ENCODE measurements at regions not wholly inside any gene's neighbourhood (a gene's known extent, or its start where the extent isn't known, plus 50 kb on each side); places are given as distances from the start of the nearest gene placed in this dataset.

DNA sequence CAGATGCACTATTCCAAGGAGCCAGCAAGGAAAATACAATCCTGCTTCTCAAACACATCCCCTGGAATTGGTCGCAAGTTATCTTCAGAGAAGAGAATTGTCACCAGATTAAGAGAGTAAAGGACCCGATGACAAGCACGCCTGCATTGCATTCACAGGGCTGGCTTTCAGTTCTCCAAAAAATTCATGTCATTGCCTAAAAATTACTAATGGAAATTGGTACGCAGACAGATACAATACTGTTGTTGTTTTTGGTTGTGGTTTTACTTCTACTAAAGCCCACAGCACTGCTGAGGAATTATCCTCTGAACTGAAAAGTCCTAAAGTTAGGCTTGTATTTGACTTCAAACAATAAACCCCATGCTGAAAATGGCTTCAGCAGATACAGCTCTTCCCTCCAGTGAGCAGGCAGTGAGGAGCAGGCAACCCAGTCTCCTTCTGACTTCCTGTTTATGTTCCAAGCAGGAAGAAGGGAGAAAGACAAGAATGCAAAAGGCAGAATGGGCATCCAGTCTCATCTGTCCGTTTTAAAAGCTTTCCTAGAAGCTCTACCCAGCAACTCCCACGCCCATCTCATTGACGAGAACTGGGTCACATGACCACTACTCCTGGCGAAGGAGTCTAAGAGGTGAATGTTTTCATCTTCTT lies 80.6 kb upstream of the ZNF366 start (continued):
- TF ChIP-seq GABPA (tag; conservative IDR thresholded peaks at IDR 0.05; ENCODE audit: low read depth) (peak; percentile 50; the same call in 1 of the 2 replicates), FIP1L1 (IDR thresholded peaks at IDR 0.05; ENCODE audit: low read depth, low read length, poor library complexity, severe bottlenecking) (no peak), DPF2 (IDR thresholded peaks at IDR 0.05) (peak; percentile 34; the same call in 1 of the 2 replicates), ZNF395 (CRISPR knock-in tag; IDR thresholded peaks at IDR 0.05) (peak; percentile 81), GATAD2A (IDR thresholded peaks at IDR 0.05) (no peak), XRCC5 (IDR thresholded peaks at IDR 0.05; ENCODE audit: low read depth, low read length) (no peak), STAG1 (CRISPR knock-in tag; IDR thresholded peaks at IDR 0.05; ENCODE audit: borderline replicate concordance) (no peak), TBP (optimal IDR thresholded peaks at IDR 0.05; ENCODE audit: low read depth, low read length) (no peak), ZNF24 (IDR thresholded peaks at IDR 0.05) (no peak), RB1 (IDR thresholded peaks at IDR 0.05; ENCODE audit: low read depth) (no peak), SMAD1 (IDR thresholded peaks at IDR 0.05; ENCODE audit: low read depth, low read length, partially characterized antibody) (no peak), POLR2H (tag; IDR thresholded peaks at IDR 0.05; ENCODE audit: low read depth) (no peak), PTBP1 (IDR thresholded peaks at IDR 0.05; ENCODE audit: low read depth, low read length) (no peak), U2AF2 (optimal IDR thresholded peaks at IDR 0.05; ENCODE audit: low read depth, low read length) (no peak), ZBTB17 (CRISPR knock-in tag; IDR thresholded peaks at IDR 0.05) (peak; percentile 38; the same call in 1 of the 2 replicates), BACH1 (tag; IDR thresholded peaks at IDR 0.05) (no peak; the same call in 1 of the 2 replicates), BRCA1 (IDR thresholded peaks at IDR 0.05) (no peak), BRCA1 (CRISPR knock-in tag; IDR thresholded peaks at IDR 0.05) (no peak), HCFC1 (IDR thresholded peaks at IDR 0.05; ENCODE audit: low read depth, low read length) (no peak), THRAP3 (IDR thresholded peaks at IDR 0.05; ENCODE audit: borderline replicate concordance) (no peak), GTF2A2 (tag; IDR thresholded peaks at IDR 0.05) (no peak), PATZ1 (CRISPR knock-in tag; IDR thresholded peaks at IDR 0.05; ENCODE audit: borderline replicate concordance) (no peak), OTX1 (CRISPR knock-in tag; IDR thresholded peaks at IDR 0.05) (0 out of 2 replicates have a peak, but pooled peaks have one; percentile 61), SMARCB1 (IDR thresholded peaks at IDR 0.05; ENCODE audit: insufficient read length, low read depth) (no peak), CXXC5 (CRISPR knock-in tag; IDR thresholded peaks at IDR 0.05) (peak; percentile 66), POLR2G (IDR thresholded peaks at IDR 0.05; ENCODE audit: low read depth, low read length) (no peak)
- TF ChIP-seq, protein P1, sequence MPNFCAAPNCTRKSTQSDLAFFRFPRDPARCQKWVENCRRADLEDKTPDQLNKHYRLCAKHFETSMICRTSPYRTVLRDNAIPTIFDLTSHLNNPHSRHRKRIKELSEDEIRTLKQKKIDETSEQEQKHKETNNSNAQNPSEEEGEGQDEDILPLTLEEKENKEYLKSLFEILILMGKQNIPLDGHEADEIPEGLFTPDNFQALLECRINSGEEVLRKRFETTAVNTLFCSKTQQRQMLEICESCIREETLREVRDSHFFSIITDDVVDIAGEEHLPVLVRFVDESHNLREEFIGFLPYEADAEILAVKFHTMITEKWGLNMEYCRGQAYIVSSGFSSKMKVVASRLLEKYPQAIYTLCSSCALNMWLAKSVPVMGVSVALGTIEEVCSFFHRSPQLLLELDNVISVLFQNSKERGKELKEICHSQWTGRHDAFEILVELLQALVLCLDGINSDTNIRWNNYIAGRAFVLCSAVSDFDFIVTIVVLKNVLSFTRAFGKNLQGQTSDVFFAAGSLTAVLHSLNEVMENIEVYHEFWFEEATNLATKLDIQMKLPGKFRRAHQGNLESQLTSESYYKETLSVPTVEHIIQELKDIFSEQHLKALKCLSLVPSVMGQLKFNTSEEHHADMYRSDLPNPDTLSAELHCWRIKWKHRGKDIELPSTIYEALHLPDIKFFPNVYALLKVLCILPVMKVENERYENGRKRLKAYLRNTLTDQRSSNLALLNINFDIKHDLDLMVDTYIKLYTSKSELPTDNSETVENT (CRISPR knock-in tag; IDR thresholded peaks at IDR 0.05) = no peak
